H54 (cell line): ENCODE measurements at regions not wholly inside any gene's neighbourhood (a gene's known extent, or its start where the extent isn't known, plus 50 kb on each side); places are given as distances from the start of the nearest gene placed in this dataset.

Experiments used
- DNase-seq: peaks from one replicate; pipeline ENCODE4 v3.0.0; 2011; ENCODE audit warnings: low spot score, mixed read lengths; ENCODE audit not compliant: insufficient read length
- FAIRE-seq: peaks from 3 replicates; lab custom pipeline; 2011; peaks lifted over from hg19 to GRCh38; lab: Jason Lieb, UNC
- POLR2A ChIP-seq: IDR thresholded peaks from 2 replicates; pipeline ENCODE4 v1.6.1; 2011; ENCODE audit warnings: low read depth, mild to moderate bottlenecking, low read length

GRCh38 chr7:41869997-41870396 is 167.1 kb upstream of the INHBA start:
- FAIRE-seq (no peak), DNase-seq (no peak)
- TF ChIP-seq POLR2A = no peak

- no peak for TF ChIP-seq POLR2A
- no peak for FAIRE-seq
- no peak for DNase-seq
These were observed 166.7 kb upstream of the INHBA start for GRCh38 chr7:41869596-41869995.

- no peak for DNase-seq
- TF ChIP-seq POLR2A = no peak
- FAIRE-seq = peak; percentile 55
These were observed 166.2 kb upstream of the INHBA start for GRCh38 chr7:41869091-41869490.

- TF ChIP-seq POLR2A = no peak
- DNase-seq (no peak), FAIRE-seq (no peak)
These were observed 164.9 kb upstream of the INHBA start for GRCh38 chr7:41867639-41868280.

- no peak for FAIRE-seq
- no peak for TF ChIP-seq POLR2A
- no peak for DNase-seq
These were observed 159.4 kb upstream of the INHBA start for GRCh38 chr7:41862261-41862660.

- no peak for FAIRE-seq
- DNase-seq = no peak
- no peak for TF ChIP-seq POLR2A
These were observed 158.8 kb upstream of the INHBA start for GRCh38 chr7:41861642-41862041.

- no peak for TF ChIP-seq POLR2A
- FAIRE-seq (no peak), DNase-seq (no peak)
These were observed 155.3 kb upstream of the INHBA start for GRCh38 chr7:41858201-41858600.

GRCh38 chr7:41855798-41856197 is 152.9 kb upstream of the INHBA start:
- FAIRE-seq (no peak), DNase-seq (no peak)
- no peak for TF ChIP-seq POLR2A

GRCh38 chr7:41847606-41848005 is 144.7 kb upstream of the INHBA start:
- FAIRE-seq = peak; percentile 57
- DNase-seq = no peak
- no peak for TF ChIP-seq POLR2A

- no peak for DNase-seq
- peak; percentile 80 for FAIRE-seq
- TF ChIP-seq POLR2A = no peak
These were observed 144.3 kb upstream of the INHBA start for GRCh38 chr7:41847151-41847550.

- FAIRE-seq (peak; percentile 71), DNase-seq (no peak)
- no peak for TF ChIP-seq POLR2A
These were observed 140.1 kb upstream of the INHBA start for GRCh38 chr7:41842956-41843355.

GRCh38 chr7:41837916-41838315 is 135.0 kb upstream of the INHBA start:
- no peak for TF ChIP-seq POLR2A
- FAIRE-seq (no peak), DNase-seq (no peak)

GRCh38 chr7:41835976-41836530 is 133.2 kb upstream of the INHBA start:
- no peak for FAIRE-seq
- no peak for TF ChIP-seq POLR2A
- DNase-seq = no peak

GRCh38 chr7:41834805-41835694 is 132.2 kb upstream of the INHBA start:
- FAIRE-seq (no peak), DNase-seq (no peak)
- no peak for TF ChIP-seq POLR2A
